Neural progenitor cell (in vitro differentiated cells): ENCODE measurements at regions not wholly inside any gene's neighbourhood (a gene's known extent, or its start where the extent isn't known, plus 50 kb on each side); places are given as distances from the start of the nearest gene placed in this dataset.

Experiments used
- CTCF ChIP-seq: fragments of 200-600 bp; sonication (generic); IDR thresholded peaks from 2 replicates; pipeline ENCODE4 v1.5.1; 2017; ENCODE audit warnings: antibody characterized with exemption, mild to moderate bottlenecking
- EZH2 ChIP-seq: fragments of 200-600 bp; sonication (generic); IDR thresholded peaks from 2 replicates; pipeline ENCODE4 v1.6.1; 2017; ENCODE audit warnings: antibody characterized with exemption, mild to moderate bottlenecking, moderate library complexity
- EZH2phosphoT487 ChIP-seq: fragments of 200-600 bp; sonication (generic); IDR thresholded peaks from 2 replicates; pipeline ENCODE4 v1.6.1; 2017; ENCODE audit warnings: antibody characterized with exemption

DNA sequence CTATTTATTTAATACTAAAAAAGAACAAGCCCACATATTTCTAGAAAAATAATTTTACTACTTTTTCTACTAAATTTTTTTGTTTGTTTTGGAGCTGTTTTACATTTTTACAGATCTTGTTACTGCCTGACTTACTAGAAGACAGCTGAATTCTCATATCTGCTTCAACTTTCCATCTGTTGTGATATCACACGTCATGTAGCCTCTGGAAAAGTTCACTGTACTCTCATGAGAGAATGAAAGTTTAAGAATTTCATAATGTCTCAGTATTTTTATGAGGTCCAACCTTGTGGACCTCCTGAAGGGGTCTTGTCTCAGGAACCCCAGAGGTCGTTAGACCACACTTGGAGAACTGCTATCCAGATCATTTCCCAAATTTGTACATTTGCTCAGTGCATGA is 81.7 kb upstream of the MTHFD1L start:
- TF ChIP-seq EZH2: no peak
- TF ChIP-seq EZH2phosphoT487: no peak
- no peak for TF ChIP-seq CTCF
